NT2/D1 (cell line): ENCODE measurements at regions not wholly inside any gene's neighbourhood (a gene's known extent, or its start where the extent isn't known, plus 50 kb on each side); places are given as distances from the start of the nearest gene placed in this dataset.

ENCODE experiments used
- SUZ12 ChIP-seq: IDR thresholded peaks from 2 replicates; pipeline ENCODE4 v1.6.1; 2011; ENCODE audit not compliant: insufficient read length, insufficient read depth; ENCODE audit errors: extremely low read depth
- YY1 ChIP-seq: IDR thresholded peaks from 2 replicates; pipeline ENCODE4 v1.6.1; 2011; ENCODE audit not compliant: insufficient read length, insufficient read depth
- ZNF274 ChIP-seq: IDR thresholded peaks from 2 replicates; pipeline ENCODE4 v1.6.1; 2011; ENCODE audit warnings: mild to moderate bottlenecking, low read depth, low read length

DNA sequence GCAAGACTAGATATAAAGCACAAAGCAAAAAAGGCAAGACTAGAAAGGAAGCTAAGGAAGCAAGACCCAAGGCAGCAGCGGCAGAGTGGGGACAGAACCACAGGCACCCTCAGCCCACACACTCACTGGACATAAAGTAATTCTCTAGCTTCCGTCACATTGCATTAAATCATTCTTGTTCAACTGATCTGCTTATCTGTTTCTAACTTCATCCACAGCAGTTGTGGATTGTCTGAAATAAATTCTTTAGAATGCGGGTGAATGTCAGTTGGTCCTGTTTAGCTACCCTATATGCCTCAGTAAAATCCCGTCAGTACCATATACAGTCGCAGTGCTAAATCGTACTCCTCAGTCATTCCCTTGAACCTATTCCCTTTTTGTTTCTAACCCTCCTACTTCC lies 183.2 kb upstream of the SLC39A10 start:
- TF ChIP-seq YY1: no peak
- no peak for TF ChIP-seq ZNF274
- no peak for TF ChIP-seq SUZ12
